Thoracic aorta (tissue), 2 donors: ENCODE measurements at regions not wholly inside any gene's neighbourhood (a gene's known extent, or its start where the extent isn't known, plus 50 kb on each side); places are given as distances from the start of the nearest gene placed in this dataset.

ENCODE experiments used
- ATAC-seq: fragments of 150-250 bp; one replicate; pipeline ENCODE4 v1.8.0; 2017; ENCODE audit warnings: low read depth; ENCODE audit not compliant: insufficient number of reproducible peaks, low FRiP score
- DNase-seq: peaks from one replicate; pipeline ENCODE4 v3.0.0-alpha.2; 2020; ENCODE audit warnings: low spot score
- H3K27ac ChIP-seq, 2 donors: fragments of 200-600 bp; sonication (generic); 1 replicate in 1 of 2; 2 replicates in 1 of 2; pipeline ENCODE4 v1.5.1; 2016; ENCODE audit warnings: mild to moderate bottlenecking in 2 of 2, moderate library complexity in 2 of 2
- H3K27me3 ChIP-seq: fragments of 200-600 bp; sonication (generic); replicated peaks from 2 replicates; pipeline ENCODE4 v1.6.0; 2016; ENCODE audit warnings: mild to moderate bottlenecking; ENCODE audit not compliant: insufficient read depth
- H3K36me3 ChIP-seq: fragments of 200-600 bp; sonication (generic); one replicate; pipeline ENCODE4 v1.5.1; 2016
- H3K4me1 ChIP-seq, 2 donors: fragments of 200-600 bp; sonication (generic); 1 replicate in 1 of 2; 2 replicates in 1 of 2; pipeline versions ENCODE4 v1.5.1 to v1.6.0; 2016; ENCODE audit warnings: low read depth in 2 of 2, mild to moderate bottlenecking in 1 of 2; ENCODE audit not compliant: control insufficient read depth in 1 of 2
- H3K4me3 ChIP-seq: fragments of 200-600 bp; sonication (generic); 2 replicates; pipeline ENCODE4 v1.5.1; 2016; ENCODE audit warnings: mild to moderate bottlenecking
- H3K9me3 ChIP-seq: fragments of 200-600 bp; sonication (generic); 2 replicates; pipeline ENCODE4 v1.5.1; 2016
- TF ChIP-seq, protein P1 (sequence below): fragments of 200-600 bp; sonication (generic); IDR thresholded peaks from one replicate; pipeline ENCODE4 v1.5.1; 2019; ENCODE audit warnings: antibody characterized with exemption

DNA sequence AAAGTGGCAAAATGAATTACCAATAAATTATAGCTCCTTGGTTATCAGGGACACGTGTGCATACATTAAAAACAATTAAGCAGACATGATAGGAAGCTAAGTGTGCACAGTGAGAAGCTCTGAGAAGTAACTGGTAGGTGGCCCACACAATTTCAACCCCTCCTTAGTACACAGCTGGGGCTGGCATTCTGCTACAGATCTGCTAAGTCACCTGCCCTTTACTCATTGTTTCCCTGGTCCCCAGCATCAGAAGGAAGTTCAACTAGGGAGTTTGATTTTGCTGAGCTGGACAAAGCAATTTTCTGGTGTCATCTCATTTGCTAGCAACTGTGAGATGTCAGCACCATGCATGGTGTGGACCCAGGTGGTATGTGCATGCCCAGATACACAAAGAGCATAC is 424.1 kb upstream of the NPVF start:
- ATAC-seq (no peak), DNase-seq (no peak)
- TF ChIP-seq, protein P1, sequence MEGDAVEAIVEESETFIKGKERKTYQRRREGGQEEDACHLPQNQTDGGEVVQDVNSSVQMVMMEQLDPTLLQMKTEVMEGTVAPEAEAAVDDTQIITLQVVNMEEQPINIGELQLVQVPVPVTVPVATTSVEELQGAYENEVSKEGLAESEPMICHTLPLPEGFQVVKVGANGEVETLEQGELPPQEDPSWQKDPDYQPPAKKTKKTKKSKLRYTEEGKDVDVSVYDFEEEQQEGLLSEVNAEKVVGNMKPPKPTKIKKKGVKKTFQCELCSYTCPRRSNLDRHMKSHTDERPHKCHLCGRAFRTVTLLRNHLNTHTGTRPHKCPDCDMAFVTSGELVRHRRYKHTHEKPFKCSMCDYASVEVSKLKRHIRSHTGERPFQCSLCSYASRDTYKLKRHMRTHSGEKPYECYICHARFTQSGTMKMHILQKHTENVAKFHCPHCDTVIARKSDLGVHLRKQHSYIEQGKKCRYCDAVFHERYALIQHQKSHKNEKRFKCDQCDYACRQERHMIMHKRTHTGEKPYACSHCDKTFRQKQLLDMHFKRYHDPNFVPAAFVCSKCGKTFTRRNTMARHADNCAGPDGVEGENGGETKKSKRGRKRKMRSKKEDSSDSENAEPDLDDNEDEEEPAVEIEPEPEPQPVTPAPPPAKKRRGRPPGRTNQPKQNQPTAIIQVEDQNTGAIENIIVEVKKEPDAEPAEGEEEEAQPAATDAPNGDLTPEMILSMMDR: no peak
- no peak overlapping the region for H3K4me3 ChIP-seq
- peaks cover 6 to 14% of the 10 kb centered on the region in 2 donors for H3K4me1 ChIP-seq
- no peaks in the 10 kb centered on the region for H3K9me3 ChIP-seq
- H3K27me3 ChIP-seq: no peaks in the 10 kb centered on the region
- no peaks in the 10 kb centered on the region for H3K36me3 ChIP-seq
- no peak overlapping the region for H3K27ac ChIP-seq

DNA sequence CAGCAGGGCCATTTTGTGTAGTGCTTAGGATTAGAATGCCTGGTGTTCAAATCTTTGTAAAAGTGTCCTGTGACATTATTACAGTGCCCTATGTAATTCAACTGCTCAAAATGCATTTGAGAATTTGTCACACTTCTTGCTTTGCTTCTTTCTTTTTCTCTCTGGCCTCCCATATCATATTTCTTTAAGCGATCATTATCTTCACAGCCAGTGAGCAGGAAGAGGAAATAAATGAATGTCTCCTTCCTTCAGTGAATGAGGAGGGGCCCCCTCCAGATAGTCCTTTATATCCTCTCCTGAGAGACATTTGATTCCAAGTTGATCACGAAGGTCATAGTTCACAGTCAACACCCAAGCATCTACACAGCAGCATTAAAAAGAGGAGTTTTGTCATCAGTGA is 425.1 kb upstream of the NPVF start:
- Histone ChIP-seq H3K4me3 (no peak overlapping the region), H3K36me3 (no peaks in the 10 kb centered on the region), H3K9me3 (no peaks in the 10 kb centered on the region), H3K4me1 (peaks cover 8 to 24% of the 10 kb centered on the region in 2 donors), H3K27me3 (no peaks in the 10 kb centered on the region), H3K27ac (no peak overlapping the region)
- TF ChIP-seq, protein P1: no peak
- ATAC-seq: no peak
- no peak for DNase-seq

DNA sequence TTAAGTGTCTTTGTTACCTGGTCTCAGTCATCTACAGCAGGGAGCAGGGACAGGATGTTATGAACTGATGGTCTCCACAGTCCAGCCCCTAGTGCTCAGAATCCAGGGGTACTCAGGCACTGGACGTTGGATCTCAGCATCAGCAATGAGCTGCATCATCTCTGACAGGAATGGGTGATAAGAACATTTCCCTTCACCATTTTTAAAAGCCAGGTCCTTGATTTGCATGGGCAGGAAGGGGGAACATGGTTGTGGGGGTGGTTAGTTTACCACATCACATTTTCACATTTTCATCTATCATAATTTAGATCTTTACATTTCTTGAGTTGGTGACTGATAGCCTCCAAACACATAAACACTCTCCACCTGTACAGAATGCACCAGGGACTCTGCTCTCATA is 427.8 kb upstream of the NPVF start:
- H3K27ac ChIP-seq: no peak overlapping the region
- ATAC-seq: no peak
- H3K4me3 ChIP-seq: no peak overlapping the region
- no peaks in the 10 kb centered on the region for H3K27me3 ChIP-seq
- TF ChIP-seq, protein P1: no peak
- DNase-seq: no peak
- H3K36me3 ChIP-seq: no peaks in the 10 kb centered on the region
- H3K4me1 ChIP-seq: peaks cover 14 to 51% of the 10 kb centered on the region in 2 donors
- H3K9me3 ChIP-seq: no peaks in the 10 kb centered on the region

DNA sequence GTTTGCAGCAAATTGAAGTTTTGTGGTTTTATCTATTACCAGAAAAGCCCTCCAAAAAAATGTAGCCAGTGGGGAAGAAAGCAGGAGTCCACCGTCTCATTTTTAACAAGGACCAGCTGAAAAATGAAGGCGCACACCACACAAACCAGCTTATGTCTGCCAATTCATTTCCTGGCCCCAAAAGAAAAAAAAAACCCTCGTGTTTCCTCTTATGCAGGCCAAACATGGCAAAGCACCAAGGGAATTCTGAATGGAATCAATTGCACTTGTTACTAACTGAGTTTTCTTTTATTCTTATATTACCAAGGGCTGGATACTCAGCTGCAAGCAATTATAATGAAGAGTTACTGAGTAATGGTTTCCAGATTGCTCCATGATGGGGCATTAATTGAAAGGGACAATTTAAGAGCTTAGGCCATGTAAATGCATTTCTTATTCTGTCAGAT is 428.3 kb upstream of the NPVF start:
- TF ChIP-seq, protein P1: no peak
- peaks cover 14 to 56% of the 10 kb centered on the region in 2 donors for H3K4me1 ChIP-seq

DNA sequence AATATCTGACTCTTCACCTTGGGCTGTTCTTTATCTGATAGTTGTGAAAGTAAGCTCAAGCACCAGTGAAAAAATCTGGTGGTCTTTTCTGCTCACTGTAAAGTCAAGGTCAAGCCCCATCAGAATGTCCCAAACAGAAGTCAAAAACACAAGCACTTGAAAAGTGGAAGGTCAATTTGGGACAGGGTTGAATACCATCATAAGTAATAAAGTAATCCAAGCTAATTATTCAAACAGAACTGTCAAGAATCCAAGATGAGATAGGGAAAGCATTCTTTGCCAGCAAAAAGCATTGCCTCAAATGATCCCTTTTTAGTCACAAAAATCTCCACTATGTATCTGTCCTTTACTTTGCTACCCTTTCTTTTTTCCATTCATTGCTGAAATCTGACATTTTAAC is 430.1 kb upstream of the NPVF start:
- Histone ChIP-seq H3K36me3 (no peaks in the 10 kb centered on the region), H3K4me1 (peaks cover 14 to 71% of the 10 kb centered on the region in 2 donors), H3K4me3 (no peak overlapping the region), H3K27me3 (no peaks in the 10 kb centered on the region), H3K9me3 (no peaks in the 10 kb centered on the region), H3K27ac (no peak overlapping the region)
- DNase-seq: no peak
- TF ChIP-seq, protein P1: no peak
- ATAC-seq: no peak

More for the DNA sequence above, 428.3 kb upstream of the NPVF start:
- no peak for DNase-seq
- Histone ChIP-seq H3K36me3 (no peaks in the 10 kb centered on the region), H3K27me3 (no peaks in the 10 kb centered on the region), H3K4me3 (peak overlapping the region; percentile 19), H3K9me3 (no peaks in the 10 kb centered on the region), H3K27ac (no peak overlapping the region)
- no peak for ATAC-seq
